ENCODE measurements at regions not wholly inside any gene's neighbourhood (a gene's known extent, or its start where the extent isn't known, plus 50 kb on each side); places are given as distances from the start of the nearest gene placed in this dataset.
"Not testable (repeated sequence)": the region's sequence is repeated elsewhere in the genome, so short reads cannot be mapped to it uniquely, and the experiment has no call there.

DNA sequence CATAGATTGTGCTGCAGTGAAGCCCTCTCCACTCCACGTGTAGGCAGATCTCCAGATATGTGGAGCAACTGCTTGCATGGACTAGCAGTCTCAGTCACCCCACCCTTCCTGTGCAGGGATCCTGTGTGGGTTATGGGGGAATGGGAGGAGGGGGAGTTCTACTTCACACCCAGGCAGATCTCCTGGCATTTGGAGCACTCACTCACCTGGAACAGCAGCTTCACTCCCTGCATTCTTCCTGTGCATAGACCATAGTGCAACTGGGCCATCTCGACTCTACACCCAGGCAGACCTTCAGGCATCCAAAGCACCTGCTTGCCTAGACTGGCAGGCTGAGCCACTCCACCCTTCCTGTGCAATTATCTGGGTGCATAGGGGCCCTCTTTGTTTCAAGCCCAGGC is 96.0 kb upstream of the PCED1B start:
- Mint-ChIP-seq H3K27ac (no peak overlapping the region), H3K4me1 (ENCODE audit: low read depth) (no peaks in the 10 kb centered on the region), H3K4me3 (ENCODE audit: low read depth) (no peak overlapping the region), H3K27me3 (ENCODE audit: low read depth) (peaks cover 18% of the 10 kb centered on the region), H3K9me3 (peaks cover 4% of the 10 kb centered on the region), H3K36me3 (ENCODE audit: low read depth) (no peaks in the 10 kb centered on the region)
- intact Hi-C loops (cut with micrococcal nuclease): loop anchor here (5.0 kb wide), 1 partner anchor 911 kb away; no protein-coding TSS in a partner anchor
- DNase-seq (ENCODE audit: low spot score): no peak

DNA sequence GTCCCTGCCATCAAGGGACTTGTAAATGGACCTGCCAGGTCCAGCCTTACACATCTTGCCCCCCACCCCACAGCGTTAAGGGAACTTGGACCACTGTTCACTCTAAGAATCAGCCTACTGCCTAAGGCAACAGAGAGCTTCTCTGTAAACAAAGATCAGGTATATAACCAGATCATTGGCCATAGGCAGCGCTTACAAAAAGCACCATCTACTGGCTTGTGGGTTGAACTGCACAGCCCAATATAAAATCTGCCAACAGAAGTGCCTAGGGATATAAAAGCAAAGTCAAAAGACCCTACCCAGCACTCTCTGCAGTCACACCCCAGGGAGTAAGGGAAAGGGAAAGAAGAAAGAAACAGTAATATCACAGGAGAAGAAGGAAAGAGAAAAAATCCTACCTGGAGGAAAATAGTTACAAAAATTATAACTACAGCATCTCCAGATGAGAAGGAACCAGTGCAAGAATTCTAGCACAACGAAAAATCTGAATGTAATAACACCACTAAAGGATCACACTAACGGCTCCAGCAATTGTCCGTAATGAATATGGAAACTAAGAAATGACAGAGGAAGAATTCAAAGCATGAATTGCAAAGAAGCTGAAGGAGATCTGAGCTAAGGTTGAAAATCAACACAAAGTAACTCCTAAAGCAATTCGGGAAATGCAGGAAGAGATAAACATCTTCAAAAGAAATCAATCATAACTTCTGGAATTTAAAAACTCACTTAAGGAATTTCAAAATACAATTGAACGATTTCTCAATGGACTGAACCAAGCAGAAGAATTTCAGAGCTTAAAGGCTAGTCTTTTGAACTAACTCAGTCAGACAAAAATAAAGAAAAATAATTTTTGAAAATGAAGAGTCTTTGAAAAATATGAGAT is 95.2 kb upstream of the PCED1B start:
- Mint-ChIP-seq H3K36me3 (ENCODE audit: low read depth) (no peaks in the 10 kb centered on the region), H3K4me3 (ENCODE audit: low read depth) (no peak overlapping the region), H3K4me1 (ENCODE audit: low read depth) (no peaks in the 10 kb centered on the region), H3K27me3 (ENCODE audit: low read depth) (peaks cover 18% of the 10 kb centered on the region), H3K27ac (no peak overlapping the region), H3K9me3 (peaks cover 4% of the 10 kb centered on the region)
- intact Hi-C loops (cut with micrococcal nuclease): loop anchor here (5.0 kb wide), 1 partner anchor 912 kb away; no protein-coding TSS in a partner anchor
- DNase-seq (ENCODE audit: low spot score): peak; percentile 21

DNA sequence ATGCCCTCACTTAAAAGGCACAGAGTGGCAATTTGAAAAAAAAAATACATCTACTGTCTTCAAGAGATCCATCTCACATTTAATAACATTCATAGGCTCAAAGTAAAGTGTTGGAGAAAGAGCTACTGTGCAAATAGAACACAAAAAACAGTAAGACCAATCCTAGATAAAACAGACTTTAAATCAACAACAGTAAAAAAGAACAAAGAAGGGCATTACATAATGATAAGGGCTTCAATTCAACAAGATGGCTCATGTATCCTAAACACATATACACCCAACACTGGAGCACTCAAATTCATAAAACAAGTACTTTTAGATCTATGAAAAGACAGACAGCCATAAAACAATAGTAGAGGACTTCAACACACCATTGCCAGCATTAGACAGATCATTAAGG is 93.6 kb upstream of the PCED1B start:
- Mint-ChIP-seq H3K9me3 (peaks cover 15% of the 10 kb centered on the region), H3K27me3 (ENCODE audit: low read depth) (peaks cover 18% of the 10 kb centered on the region), H3K36me3 (ENCODE audit: low read depth) (no peaks in the 10 kb centered on the region), H3K27ac (no peak overlapping the region), H3K4me1 (ENCODE audit: low read depth) (no peaks in the 10 kb centered on the region), H3K4me3 (ENCODE audit: low read depth) (no peak overlapping the region)
- DNase-seq (ENCODE audit: low spot score): no peak
- intact Hi-C loops (cut with micrococcal nuclease): no loop called here

DNA sequence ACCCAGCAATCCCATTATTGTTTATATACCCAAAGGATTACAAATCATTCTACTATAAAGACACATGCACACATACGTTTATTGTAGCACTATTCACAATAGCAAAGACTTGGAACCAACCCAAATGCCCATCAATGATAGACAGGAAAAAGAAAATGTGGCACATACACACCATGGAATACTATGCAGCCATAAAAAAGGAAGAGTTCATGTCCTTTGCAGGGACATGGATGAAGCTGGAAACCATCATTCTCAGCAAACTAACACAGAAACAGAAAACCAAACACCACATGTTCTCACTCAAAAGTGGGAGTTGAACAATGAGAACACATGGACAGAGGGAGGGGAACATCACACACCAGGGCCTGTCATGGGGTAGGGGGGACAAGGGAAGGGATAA is 91.3 kb upstream of the PCED1B start:
- H3K27ac Mint-ChIP-seq; intact Hi-C loops (cut with micrococcal nuclease); H3K4me1 Mint-ChIP-seq (ENCODE audit: low read depth); H3K36me3 Mint-ChIP-seq (ENCODE audit: low read depth); DNase-seq (ENCODE audit: low spot score); H3K4me3 Mint-ChIP-seq (ENCODE audit: low read depth): not testable (repeated sequence)
- Mint-ChIP-seq H3K27me3 (ENCODE audit: low read depth) (peaks cover 10% of the 10 kb centered on the region), H3K9me3 (peaks cover 18% of the 10 kb centered on the region)

DNA sequence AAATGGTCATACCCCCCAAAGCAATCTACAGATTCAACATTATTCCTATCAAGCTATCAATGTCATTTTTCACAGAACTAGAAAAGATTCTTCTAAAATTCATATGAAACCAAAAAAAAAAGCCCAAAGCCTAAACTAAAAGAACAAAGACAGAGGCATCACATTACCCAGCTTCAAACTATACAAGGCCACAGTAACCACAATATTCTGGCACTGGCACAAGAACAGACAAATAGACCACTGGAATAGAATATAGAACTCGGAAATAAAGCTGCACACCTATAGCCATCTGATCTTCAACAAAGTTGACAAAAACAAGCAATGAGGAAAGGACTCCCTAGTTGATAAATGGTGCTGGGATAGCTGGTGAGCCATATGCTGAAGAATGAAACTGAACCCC is 89.2 kb upstream of the PCED1B start:
- intact Hi-C loops (cut with micrococcal nuclease): no loop called here
- no peak for DNase-seq (ENCODE audit: low spot score)
- no peaks in the 10 kb centered on the region for H3K36me3 Mint-ChIP-seq (ENCODE audit: low read depth)

DNA sequence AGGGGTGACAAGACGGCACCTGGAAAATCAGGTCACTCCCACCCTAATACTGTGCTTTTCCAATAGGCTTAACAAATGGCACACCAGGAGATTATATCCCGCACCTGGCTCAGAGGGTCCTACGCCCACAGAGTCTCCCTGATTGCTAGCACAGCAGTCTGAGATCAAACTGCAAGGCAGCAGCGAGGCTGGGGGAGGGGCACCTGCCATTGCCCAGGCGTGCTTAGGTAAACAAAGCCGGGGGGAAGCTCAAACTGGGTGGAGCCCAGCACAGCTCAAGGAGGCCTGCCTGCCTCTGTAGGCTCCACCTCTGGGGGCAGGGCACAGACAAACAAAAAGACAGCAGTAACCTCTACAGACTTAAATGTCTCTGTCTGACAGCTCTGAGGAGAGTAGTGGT is 87.4 kb upstream of the PCED1B start:
- intact Hi-C loops (cut with micrococcal nuclease); H3K4me1 Mint-ChIP-seq (ENCODE audit: low read depth); H3K27ac Mint-ChIP-seq; H3K27me3 Mint-ChIP-seq (ENCODE audit: low read depth); DNase-seq (ENCODE audit: low spot score); H3K4me3 Mint-ChIP-seq (ENCODE audit: low read depth); H3K36me3 Mint-ChIP-seq (ENCODE audit: low read depth): not testable (repeated sequence)
- peaks cover 24% of the 10 kb centered on the region for H3K9me3 Mint-ChIP-seq

More for the DNA sequence above, 89.2 kb upstream of the PCED1B start:
- peaks cover 24% of the 10 kb centered on the region for H3K9me3 Mint-ChIP-seq
- H3K4me1 Mint-ChIP-seq (ENCODE audit: low read depth): no peaks in the 10 kb centered on the region
- no peak overlapping the region for H3K4me3 Mint-ChIP-seq (ENCODE audit: low read depth)
- no peak overlapping the region for H3K27ac Mint-ChIP-seq
- H3K27me3 Mint-ChIP-seq (ENCODE audit: low read depth): peaks cover 7% of the 10 kb centered on the region

DNA sequence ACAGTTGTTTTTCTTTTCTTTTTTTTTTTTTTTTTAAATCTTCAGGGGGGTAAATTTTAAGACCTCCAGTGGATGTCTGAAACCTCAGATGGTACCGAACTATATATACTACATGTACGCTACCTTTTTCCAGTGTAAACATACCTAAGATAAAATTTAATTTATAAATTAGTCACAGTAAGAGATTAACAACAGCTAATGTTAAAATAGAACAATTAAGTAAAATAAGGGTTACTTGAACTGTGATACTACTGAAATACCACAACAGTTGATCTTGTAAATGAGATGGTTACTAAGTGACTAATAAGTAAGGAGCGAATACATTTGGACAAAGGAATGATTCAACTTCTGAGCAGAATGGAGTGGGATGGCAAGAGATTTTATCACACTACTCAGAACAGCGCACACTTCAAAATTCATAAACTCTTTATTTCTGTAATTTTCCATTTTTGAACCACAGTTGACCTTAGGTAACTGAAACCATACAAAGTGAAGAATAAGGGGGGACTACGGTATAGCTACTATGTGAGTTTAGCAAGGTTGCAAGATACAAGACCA is 80.5 kb upstream of the PCED1B start:
- intact Hi-C loops (cut with micrococcal nuclease): no loop called here
- Mint-ChIP-seq H3K27me3 (ENCODE audit: low read depth) (peaks cover 4% of the 10 kb centered on the region), H3K9me3 (peaks cover 6% of the 10 kb centered on the region), H3K36me3 (ENCODE audit: low read depth) (no peaks in the 10 kb centered on the region), H3K4me1 (ENCODE audit: low read depth) (no peaks in the 10 kb centered on the region), H3K27ac (no peak overlapping the region), H3K4me3 (ENCODE audit: low read depth) (no peak overlapping the region)
- DNase-seq (ENCODE audit: low spot score): no peak

DNA sequence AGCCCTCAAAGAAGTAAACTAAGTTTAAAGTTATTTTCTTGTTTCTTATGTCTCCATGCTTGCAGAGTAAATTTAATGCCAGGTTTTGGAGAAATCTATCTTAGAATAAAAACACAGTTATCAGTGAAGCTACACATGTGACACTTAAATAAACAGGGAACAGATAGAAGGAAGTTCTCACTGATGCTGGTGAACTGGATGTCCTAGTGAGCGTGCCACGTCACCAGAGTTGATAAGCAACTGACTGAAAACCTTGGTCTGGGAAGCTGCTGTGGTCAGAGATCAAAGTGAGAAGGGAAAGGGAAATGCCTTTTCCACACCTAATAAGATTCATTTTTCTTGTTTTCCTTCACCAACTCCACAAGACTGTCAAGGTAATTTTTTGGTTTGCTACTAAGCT is 74.8 kb upstream of the PCED1B start:
- H3K4me3 Mint-ChIP-seq (ENCODE audit: low read depth): no peak overlapping the region
- H3K9me3 Mint-ChIP-seq: no peaks in the 10 kb centered on the region
- H3K27me3 Mint-ChIP-seq (ENCODE audit: low read depth): peaks cover 14% of the 10 kb centered on the region
- H3K27ac Mint-ChIP-seq: no peak overlapping the region
- H3K4me1 Mint-ChIP-seq (ENCODE audit: low read depth): no peaks in the 10 kb centered on the region
- DNase-seq (ENCODE audit: low spot score): no peak
- H3K36me3 Mint-ChIP-seq (ENCODE audit: low read depth): no peaks in the 10 kb centered on the region
- intact Hi-C loops (cut with micrococcal nuclease): no loop called here

DNA sequence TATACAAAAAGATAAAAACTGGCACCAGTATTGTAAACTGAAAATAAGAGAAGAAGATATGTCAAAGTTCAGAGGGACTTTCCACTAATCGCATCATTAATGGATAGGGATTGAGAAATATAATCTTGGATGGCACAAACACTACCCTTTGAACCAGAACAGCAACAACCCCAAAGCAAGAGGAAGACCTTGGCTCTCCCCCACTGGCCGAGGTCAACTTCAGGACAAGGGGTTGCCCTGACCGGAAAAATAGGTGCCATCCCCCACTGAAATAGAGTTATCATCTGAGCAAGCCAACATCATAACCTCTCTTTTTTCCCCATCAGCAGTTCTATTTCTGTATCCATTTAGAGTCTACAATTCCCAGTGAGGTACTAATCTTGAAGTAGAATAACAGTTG is 72.4 kb upstream of the PCED1B start:
- no peaks in the 10 kb centered on the region for H3K36me3 Mint-ChIP-seq (ENCODE audit: low read depth)
- no peak overlapping the region for H3K4me3 Mint-ChIP-seq (ENCODE audit: low read depth)
- H3K9me3 Mint-ChIP-seq: no peaks in the 10 kb centered on the region
- DNase-seq (ENCODE audit: low spot score): no peak
- no peak overlapping the region for H3K27ac Mint-ChIP-seq
- peaks cover 16% of the 10 kb centered on the region for H3K27me3 Mint-ChIP-seq (ENCODE audit: low read depth)
- intact Hi-C loops (cut with micrococcal nuclease): no loop called here
- H3K4me1 Mint-ChIP-seq (ENCODE audit: low read depth): no peaks in the 10 kb centered on the region

DNA sequence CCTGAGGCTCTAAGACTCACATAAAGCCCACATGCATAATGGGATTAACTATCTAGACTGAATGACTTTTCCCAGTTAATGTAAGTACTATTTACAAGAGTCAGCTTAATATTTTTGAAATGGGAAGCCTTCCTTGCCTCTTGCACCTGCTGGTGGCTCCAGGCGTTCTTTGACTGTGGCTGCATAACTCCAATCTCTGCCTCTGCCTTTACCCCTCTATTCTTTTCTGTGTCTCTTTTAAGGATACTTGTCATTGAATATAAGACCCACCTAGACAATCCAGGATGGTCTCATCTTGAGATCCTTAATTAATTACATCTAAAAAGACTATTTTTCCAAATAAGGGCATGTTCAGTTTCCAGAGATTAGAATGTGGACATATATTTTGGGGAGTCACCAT is 66.9 kb upstream of the PCED1B start:
- Mint-ChIP-seq H3K4me3 (ENCODE audit: low read depth) (no peak overlapping the region), H3K9me3 (no peaks in the 10 kb centered on the region), H3K36me3 (ENCODE audit: low read depth) (no peaks in the 10 kb centered on the region), H3K4me1 (ENCODE audit: low read depth) (no peaks in the 10 kb centered on the region), H3K27me3 (ENCODE audit: low read depth) (peaks cover 19% of the 10 kb centered on the region), H3K27ac (no peak overlapping the region)
- intact Hi-C loops (cut with micrococcal nuclease): no loop called here
- DNase-seq (ENCODE audit: low spot score): no peak

DNA sequence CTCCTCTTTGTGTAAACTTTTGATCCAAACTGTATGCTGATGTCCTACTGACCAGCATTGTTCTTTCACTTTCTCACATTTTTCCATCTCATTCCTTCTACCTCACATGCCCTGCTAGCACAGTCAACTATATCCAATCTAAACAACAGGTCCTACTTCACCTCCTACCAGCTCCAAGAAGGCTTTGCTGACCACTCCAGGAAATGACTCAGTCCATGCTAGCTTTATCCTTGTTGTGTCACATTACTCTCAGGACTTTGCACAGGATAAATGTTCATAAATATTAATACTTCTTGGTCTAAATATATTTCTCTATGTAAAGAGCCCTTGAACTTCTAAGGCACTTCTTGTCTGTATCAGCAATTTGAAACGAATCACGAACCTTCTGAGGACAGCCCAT is 64.9 kb upstream of the PCED1B start:
- Mint-ChIP-seq H3K9me3 (no peaks in the 10 kb centered on the region), H3K27me3 (ENCODE audit: low read depth) (peaks cover 23% of the 10 kb centered on the region), H3K36me3 (ENCODE audit: low read depth) (no peaks in the 10 kb centered on the region), H3K27ac (no peak overlapping the region), H3K4me3 (ENCODE audit: low read depth) (no peak overlapping the region), H3K4me1 (ENCODE audit: low read depth) (no peaks in the 10 kb centered on the region)
- intact Hi-C loops (cut with micrococcal nuclease): no loop called here
- no peak for DNase-seq (ENCODE audit: low spot score)

DNA sequence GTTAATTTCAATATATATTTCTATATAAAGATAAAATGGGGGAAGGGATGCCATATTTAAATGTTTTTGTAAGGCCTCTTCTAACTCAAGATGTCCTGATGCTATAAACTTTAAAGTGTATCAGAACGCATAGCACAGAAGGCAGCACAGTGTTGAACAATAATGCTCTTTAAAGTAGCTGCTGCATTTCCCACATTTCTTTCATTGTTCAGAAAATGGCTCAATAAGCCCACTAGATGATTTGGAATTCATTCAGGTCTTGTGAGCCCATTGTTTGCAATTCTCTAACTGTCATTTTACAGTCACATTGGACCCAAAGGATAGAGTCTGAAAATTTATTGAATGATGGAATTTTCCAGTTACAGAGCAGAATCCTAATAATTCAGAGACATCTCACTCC is 64.0 kb upstream of the PCED1B start:
- H3K4me3 Mint-ChIP-seq (ENCODE audit: low read depth): no peak overlapping the region
- H3K27me3 Mint-ChIP-seq (ENCODE audit: low read depth): peaks cover 27% of the 10 kb centered on the region
- no peak overlapping the region for H3K27ac Mint-ChIP-seq
- H3K36me3 Mint-ChIP-seq (ENCODE audit: low read depth): no peaks in the 10 kb centered on the region
- no peaks in the 10 kb centered on the region for H3K9me3 Mint-ChIP-seq
- no peaks in the 10 kb centered on the region for H3K4me1 Mint-ChIP-seq (ENCODE audit: low read depth)
- no peak for DNase-seq (ENCODE audit: low spot score)
- intact Hi-C loops (cut with micrococcal nuclease): no loop called here

DNA sequence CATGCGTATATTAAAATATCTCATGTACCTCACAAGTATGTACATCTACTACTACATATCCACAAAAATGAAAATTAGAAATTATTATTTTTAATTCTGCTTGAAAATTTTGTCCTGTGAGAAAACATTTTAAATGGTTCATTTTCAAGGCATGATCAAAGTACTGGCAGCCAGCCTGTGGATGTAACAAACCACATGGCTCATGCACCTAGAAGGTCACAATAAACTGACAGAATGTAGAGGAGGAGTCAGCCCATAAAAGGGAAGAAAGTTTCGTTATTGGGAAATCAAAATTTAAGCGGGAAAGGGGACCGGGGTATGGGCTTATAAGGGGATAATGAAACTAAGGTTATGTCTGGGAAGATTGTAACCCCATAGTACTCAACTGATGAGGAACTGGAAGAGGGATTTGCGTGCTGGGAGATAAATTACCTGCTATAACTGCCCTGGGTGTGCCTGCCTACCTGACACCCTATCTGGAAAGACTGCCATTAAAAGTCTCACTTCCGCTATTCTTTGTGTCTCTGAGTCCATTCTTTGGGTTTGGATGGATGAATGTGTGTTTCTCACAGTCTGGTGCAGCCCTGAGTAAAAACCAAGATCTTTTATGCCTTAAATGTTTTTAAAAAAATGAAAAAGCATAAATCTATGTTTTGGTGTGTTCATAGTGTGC is 62.2 kb upstream of the PCED1B start:
- H3K4me3 Mint-ChIP-seq (ENCODE audit: low read depth): no peak overlapping the region
- H3K4me1 Mint-ChIP-seq (ENCODE audit: low read depth): peaks cover 2% of the 10 kb centered on the region
- H3K27me3 Mint-ChIP-seq (ENCODE audit: low read depth): peaks cover 24% of the 10 kb centered on the region
- no peaks in the 10 kb centered on the region for H3K36me3 Mint-ChIP-seq (ENCODE audit: low read depth)
- H3K27ac Mint-ChIP-seq: no peak overlapping the region
- no peaks in the 10 kb centered on the region for H3K9me3 Mint-ChIP-seq
- no peak for DNase-seq (ENCODE audit: low spot score)
- intact Hi-C loops (cut with micrococcal nuclease): no loop called here

Data from activated T-helper 2 cell treated with anti-CD3 and anti-CD28 coated beads, Interferon-gamma antibody, Interleukin-2, Interleukin-4, amounts not matched to agents 10 μg/mL and 5 μg/mL and 100 μg/mL, durations not matched to agents 14 hours and 24 hours and 36 hours (primary cell).